CD4-positive, alpha-beta T cell treated with Interleukin-6 at 100 ng/mL for 8 hours (primary cell): ENCODE measurements at regions not wholly inside any gene's neighbourhood (a gene's known extent, or its start where the extent isn't known, plus 50 kb on each side); places are given as distances from the start of the nearest gene placed in this dataset.
A peak's percentile ranks its signal among the peaks of the same experiment; 100 is the strongest.
"Not testable (repeated sequence)": the region's sequence is repeated elsewhere in the genome, so short reads cannot be mapped to it uniquely, and the experiment has no call there.

Source experiments
- DNase-seq: peaks from one replicate; pipeline ENCODE4 v3.0.0-alpha.2; 2020; ENCODE audit warnings: mixed read lengths, low spot score

DNA sequence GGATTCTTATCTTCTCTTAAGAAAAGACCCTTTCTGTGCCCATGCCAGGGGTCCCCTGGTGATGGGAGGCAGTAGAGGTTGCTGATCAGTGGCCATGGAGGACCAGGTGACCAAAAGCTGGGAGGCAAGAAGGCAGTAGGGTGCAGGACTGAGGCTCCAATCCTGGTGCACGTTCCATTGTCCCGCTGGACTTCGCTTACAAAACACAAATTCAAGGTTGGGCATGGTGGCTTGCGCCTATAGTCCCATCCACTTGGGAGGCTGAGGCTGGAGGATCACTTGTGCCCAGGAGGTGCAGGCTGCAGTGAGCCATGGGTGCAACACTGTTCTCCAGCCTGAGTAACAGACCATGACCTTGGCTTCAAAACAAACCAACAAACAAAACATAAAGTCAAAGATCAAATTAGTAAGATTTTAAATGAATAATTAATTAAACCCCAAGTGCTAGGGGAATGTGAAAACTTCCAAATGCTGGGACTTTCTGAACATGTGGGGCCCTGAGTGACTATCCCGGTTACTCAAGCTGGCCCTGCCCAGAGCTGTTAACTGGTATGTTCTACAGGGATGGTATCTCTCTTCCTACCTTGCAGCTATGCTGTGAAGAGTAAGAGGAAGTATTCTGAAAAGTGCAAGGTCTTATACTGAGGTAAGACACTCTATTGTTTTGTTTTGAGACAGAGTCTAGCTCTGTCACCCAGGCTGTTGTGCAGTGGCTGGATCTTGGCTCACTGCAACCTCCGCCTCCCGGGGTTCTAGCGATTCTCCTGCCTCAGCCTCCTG, 97.6 kb downstream of the LYZL2 start:
- DNase-seq, result no peak

DNA sequence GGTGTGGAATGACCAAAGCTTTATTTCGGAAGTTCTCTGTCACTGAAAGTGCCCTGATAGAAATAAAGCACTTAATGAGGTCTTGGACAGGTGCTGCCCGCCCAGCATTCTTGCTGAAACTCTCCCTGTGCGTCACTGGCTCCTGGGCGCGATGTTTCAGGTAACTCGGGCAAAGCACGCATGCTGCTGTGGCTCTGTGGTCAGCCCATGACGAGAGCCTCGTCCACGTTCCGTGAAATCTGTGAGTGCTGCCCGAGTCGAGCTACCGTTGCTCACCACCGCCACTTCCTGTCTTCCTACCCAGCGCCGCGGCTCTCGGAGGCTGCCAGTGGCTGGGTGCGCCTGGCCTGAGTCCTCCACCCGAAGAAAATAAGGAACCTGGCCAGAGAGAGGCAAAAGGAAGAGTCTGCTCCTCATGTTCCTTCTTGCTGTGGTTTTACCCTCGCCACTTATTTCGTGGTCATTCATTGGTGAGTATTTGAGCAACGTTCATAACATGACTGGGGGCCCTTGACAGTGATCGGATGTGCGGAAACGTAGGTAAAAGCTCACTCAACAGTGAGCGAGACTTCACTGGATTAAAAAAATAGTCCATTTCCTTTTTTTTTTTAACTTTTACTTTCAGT, 95.5 kb downstream of the MAP3K8 start:
- DNase-seq, result peak; percentile 74

DNA sequence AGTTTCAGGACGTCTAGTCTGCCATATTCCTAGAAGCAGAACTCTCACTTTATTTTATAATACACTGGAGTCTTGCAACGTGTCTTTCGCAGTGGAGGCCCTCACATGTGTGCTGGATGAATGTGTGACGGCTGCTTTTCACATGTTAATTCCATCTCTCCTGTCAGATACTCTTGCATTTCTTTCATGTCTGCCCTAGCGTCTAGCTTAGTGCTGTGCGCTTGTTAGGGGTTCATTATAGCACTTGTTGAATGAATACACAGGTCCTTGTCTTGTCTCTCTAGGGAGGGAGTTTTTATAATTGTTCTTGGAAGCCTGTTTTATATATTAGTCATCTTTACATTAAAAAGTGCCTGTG, 94.4 kb downstream of the MAP3K8 start:
- no peak for DNase-seq

DNA sequence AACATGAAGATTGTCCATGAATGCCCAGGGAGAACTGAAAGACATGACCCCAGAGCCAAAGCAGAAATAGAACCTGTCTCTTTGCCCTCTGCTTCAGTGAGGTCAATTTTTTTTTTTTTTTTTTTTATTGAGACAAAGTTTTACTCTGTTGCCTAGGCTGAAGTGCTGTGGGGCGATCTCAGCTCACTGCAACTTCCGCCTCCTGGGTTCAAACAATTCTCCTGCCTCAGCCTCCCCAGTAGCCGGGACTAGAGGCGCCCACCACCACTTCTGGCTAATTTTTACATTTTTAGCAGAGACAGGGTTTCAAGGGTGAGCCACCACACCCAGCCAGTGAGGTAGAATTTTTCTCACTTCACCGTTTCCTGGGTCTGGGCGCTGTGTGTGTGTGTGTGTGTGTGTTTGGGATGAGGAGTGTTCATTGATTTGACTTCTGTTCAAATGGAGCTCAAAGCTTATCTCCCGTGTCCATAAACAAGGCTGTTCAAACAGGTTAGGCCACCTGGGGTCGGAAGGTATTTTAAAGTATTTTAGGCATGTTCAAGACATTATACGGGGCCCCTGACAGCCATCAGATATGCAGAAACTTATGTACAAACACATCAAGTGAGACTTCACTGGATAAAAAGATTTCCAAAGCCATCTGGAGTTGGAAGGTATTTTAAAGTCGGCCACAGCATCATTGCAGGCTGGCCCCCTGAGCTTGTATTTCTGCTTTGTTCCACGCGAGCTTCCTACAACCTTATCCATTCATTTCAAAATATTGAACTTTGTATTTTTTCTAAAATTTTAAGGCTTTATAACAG, 93.8 kb downstream of the MAP3K8 start:
- DNase-seq, result no peak

DNA sequence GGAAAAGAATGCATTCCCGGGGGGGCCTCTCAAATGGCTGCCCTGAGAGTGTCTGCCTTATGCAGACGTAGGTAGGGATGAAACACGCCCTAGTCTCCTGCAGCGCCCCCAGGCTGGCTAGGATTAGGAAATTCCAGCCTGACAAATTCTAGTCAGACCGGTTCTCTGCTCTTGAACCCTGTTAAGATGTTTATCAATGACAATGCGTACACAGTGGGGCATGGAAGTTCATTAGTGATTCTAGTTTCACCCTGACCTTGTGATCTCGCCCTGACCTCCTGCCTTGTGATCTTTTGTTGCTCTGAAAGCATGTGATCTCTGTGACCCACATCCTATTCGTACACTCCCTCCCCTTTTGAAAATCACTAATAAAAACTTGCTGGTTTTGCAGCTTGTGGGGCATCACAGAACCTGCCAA, 88.7 kb downstream of the MAP3K8 start:
- DNase-seq, result not testable (repeated sequence)

DNA sequence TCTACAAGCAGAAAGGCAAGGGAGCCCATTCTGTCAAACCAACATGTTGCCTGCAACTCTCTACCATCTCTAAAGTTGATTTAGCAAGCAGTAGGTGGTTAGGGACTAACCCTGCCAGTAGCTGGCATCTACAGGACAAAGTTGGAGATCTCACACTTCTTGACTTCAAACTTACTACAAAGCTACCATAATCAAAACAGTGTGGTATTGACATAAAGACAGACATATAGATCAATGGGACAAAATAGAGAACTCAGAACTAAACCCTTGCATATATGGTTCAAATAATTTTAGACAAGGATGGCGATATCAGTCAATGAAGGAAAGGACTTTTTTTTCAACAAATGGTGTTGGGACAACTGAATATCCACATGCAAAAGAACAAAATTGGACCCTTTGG, 84.9 kb downstream of the MAP3K8 start:
- DNase-seq, result no peak
